WTC11 (cell line): ENCODE measurements at regions not wholly inside any gene's neighbourhood (a gene's known extent, or its start where the extent isn't known, plus 50 kb on each side); places are given as distances from the start of the nearest gene placed in this dataset.

Source experiments
- ATAC-seq: fragments of 200-7000 bp; cut with Tn5 transposase; 2 replicates; pipeline ENCODE4 v1.10.0; 2021; ENCODE audit warnings: mild to moderate bottlenecking, moderate library complexity
- CTCF ChIA-PET: fragments of 300-600 bp; sonication (Branson Sonifier 250); formaldehyde crosslinking; loops from one replicate; lab custom pipeline; 2021; ENCODE audit warnings: antibody characterized with exemption; lab: Charles Lee
- POLR2A ChIA-PET: fragments of 350-600 bp; sonication (Branson Sonifier 250); formaldehyde crosslinking; loops from one replicate; lab custom pipeline; 2021; ENCODE audit warnings: antibody characterized with exemption; lab: Charles Lee
- DNase-seq: peaks from one replicate; pipeline ENCODE4 v3.0.0; 2021; ENCODE audit warnings: low spot score
- H3K27ac Mint-ChIP-seq: 2 replicates; pipeline ENCODE4 v1.8.0; 2021; ENCODE audit warnings: mixed read lengths
- H3K27me3 Mint-ChIP-seq: 2 replicates; pipeline ENCODE4 v1.8.0; 2021; ENCODE audit warnings: low read depth, mild to moderate bottlenecking, moderate library complexity, mixed read lengths
- H3K36me3 Mint-ChIP-seq: 2 replicates; pipeline ENCODE4 v1.8.0; 2021; ENCODE audit warnings: mixed read lengths
- H3K4me1 Mint-ChIP-seq: 2 replicates; pipeline ENCODE4 v1.8.0; 2022; ENCODE audit warnings: mixed read lengths
- H3K4me3 Mint-ChIP-seq: 2 replicates; pipeline ENCODE4 v1.8.0; 2021; ENCODE audit warnings: mild to moderate bottlenecking, moderate library complexity, mixed read lengths
- H3K9me3 Mint-ChIP-seq: 2 replicates; pipeline ENCODE4 v1.8.0; 2021; ENCODE audit warnings: mixed read lengths
- CBFB ChIP-seq: sonication (generic); formaldehyde crosslinking; IDR thresholded peaks from 2 replicates; pipeline ENCODE4 v1.8.1; 2022; ENCODE audit warnings: mild to moderate bottlenecking, low read depth, missing genetic modification reagents
- FOXP1 ChIP-seq: sonication (generic); formaldehyde crosslinking; IDR thresholded peaks from 2 replicates; pipeline ENCODE4 v1.8.0; 2022; ENCODE audit warnings: missing genetic modification reagents, mild to moderate bottlenecking, moderate library complexity, borderline replicate concordance
- IRF1 ChIP-seq: sonication (generic); formaldehyde crosslinking; IDR thresholded peaks from 2 replicates; pipeline ENCODE4 v1.8.0; 2023; ENCODE audit warnings: missing genetic modification reagents
- JUN ChIP-seq: sonication (generic); formaldehyde crosslinking; IDR thresholded peaks from 2 replicates; pipeline ENCODE4 v1.8.0; 2023; ENCODE audit warnings: mild to moderate bottlenecking, missing genetic modification reagents
- NFATC4 ChIP-seq: fragments of 250-450 bp; sonication (Bioruptor Pico); IDR thresholded peaks from 2 replicates; pipeline ENCODE4 v1.9.0; 2021; ENCODE audit warnings: mild to moderate bottlenecking
- NR2C2 ChIP-seq: sonication (generic); formaldehyde crosslinking; IDR thresholded peaks from 2 replicates; pipeline ENCODE4 v1.8.0; 2022; ENCODE audit warnings: mild to moderate bottlenecking, missing genetic modification reagents
- NR3C1 ChIP-seq: sonication (generic); formaldehyde crosslinking; conservative IDR thresholded peaks from 2 replicates; pipeline ENCODE4 v1.8.1; 2023; ENCODE audit warnings: low read depth, mild to moderate bottlenecking, missing genetic modification reagents
- PRDM15 ChIP-seq: sonication (generic); formaldehyde crosslinking; IDR thresholded peaks from 2 replicates; pipeline ENCODE4 v1.8.0; 2022; ENCODE audit warnings: missing genetic modification reagents
- PREB ChIP-seq: sonication (generic); formaldehyde crosslinking; IDR thresholded peaks from 2 replicates; pipeline ENCODE4 v1.8.1; 2022; ENCODE audit warnings: mild to moderate bottlenecking, missing genetic modification reagents, moderate library complexity, borderline replicate concordance
- SMAD3 ChIP-seq: sonication (generic); formaldehyde crosslinking; IDR thresholded peaks from 2 replicates; pipeline ENCODE4 v1.8.0; 2022; ENCODE audit warnings: missing genetic modification reagents, mild to moderate bottlenecking, borderline replicate concordance
- TP53 ChIP-seq: sonication (generic); formaldehyde crosslinking; IDR thresholded peaks from 2 replicates; pipeline ENCODE4 v1.8.1; 2023; ENCODE audit warnings: mild to moderate bottlenecking, missing genetic modification reagents
- ZBTB43 ChIP-seq: sonication (generic); formaldehyde crosslinking; IDR thresholded peaks from 2 replicates; pipeline ENCODE4 v1.8.1; 2023; ENCODE audit warnings: mild to moderate bottlenecking, missing genetic modification reagents
- ZNF138 ChIP-seq: sonication (generic); formaldehyde crosslinking; conservative IDR thresholded peaks from 2 replicates; pipeline ENCODE4 v1.8.1; 2022; ENCODE audit warnings: mild to moderate bottlenecking, moderate library complexity, missing genetic modification reagents
- ZNF263 ChIP-seq: sonication (generic); formaldehyde crosslinking; IDR thresholded peaks from 2 replicates; pipeline ENCODE4 v1.8.1; 2022; ENCODE audit warnings: low read depth, mild to moderate bottlenecking, moderate library complexity, missing genetic modification reagents
- ZNF396 ChIP-seq: fragments of 250-450 bp; sonication (Bioruptor Pico); IDR thresholded peaks from 2 replicates; pipeline ENCODE4 v1.8.0; 2021; ENCODE audit warnings: mild to moderate bottlenecking, moderate library complexity, borderline replicate concordance
- ZNF425 ChIP-seq: fragments of 250-450 bp; sonication (Bioruptor Pico); conservative IDR thresholded peaks from 2 replicates; pipeline ENCODE4 v1.9.0; 2021; ENCODE audit warnings: mild to moderate bottlenecking
- ZNF671 ChIP-seq: fragments of 250-450 bp; sonication (Bioruptor Pico); IDR thresholded peaks from 2 replicates; pipeline ENCODE4 v1.8.0; 2021; ENCODE audit warnings: mild to moderate bottlenecking
- ZSCAN18 ChIP-seq: fragments of 250-450 bp; sonication (Bioruptor Pico); IDR thresholded peaks from 2 replicates; pipeline ENCODE4 v2.1.2; 2022; ENCODE audit warnings: mild to moderate bottlenecking, moderate library complexity

- TF ChIP-seq TP53 (no peak), ZNF138 (no peak), CBFB (CRISPR knock-in tag) (no peak), FOXP1 (no peak), PRDM15 (no peak), ZNF396 (CRISPR knock-in tag) (no peak), NR2C2 (CRISPR knock-in tag) (no peak)
These were observed 167.0 kb upstream of the TCERG1L start (continued) for GRCh38 chr10:131478377-131478989.

GRCh38 chr10:131480066-131480465, 168.5 kb upstream of the TCERG1L start:
- no peaks in the 10 kb centered on the region for H3K4me1 Mint-ChIP-seq
- DNase-seq: no peak
- no peak overlapping the region for H3K27ac Mint-ChIP-seq
- ChIA-PET CTCF (no interaction called here), POLR2A (no interaction called here)
- no peak for TF ChIP-seq ZNF263 (CRISPR knock-in tag)
- no peak for TF ChIP-seq NR3C1 (CRISPR knock-in tag)
- TF ChIP-seq JUN: no peak
- no peak for TF ChIP-seq NFATC4
- TF ChIP-seq ZNF671 (CRISPR knock-in tag): no peak
- TF ChIP-seq ZSCAN18 (CRISPR knock-in tag): no peak
- no peak for TF ChIP-seq ZNF425 (CRISPR knock-in tag)
- TF ChIP-seq SMAD3 (CRISPR knock-in tag): no peak
- peaks cover 67% of the 10 kb centered on the region for H3K9me3 Mint-ChIP-seq
- H3K36me3 Mint-ChIP-seq: peaks cover 64% of the 10 kb centered on the region
- peaks cover 7% of the 10 kb centered on the region for H3K27me3 Mint-ChIP-seq
- H3K4me3 Mint-ChIP-seq: no peak overlapping the region
- ATAC-seq: no peak

- Mint-ChIP-seq H3K4me1 (no peaks in the 10 kb centered on the region), H3K27ac (no peak overlapping the region), H3K9me3 (peaks cover 75% of the 10 kb centered on the region), H3K4me3 (no peak overlapping the region), H3K36me3 (peaks cover 62% of the 10 kb centered on the region), H3K27me3 (peaks cover 7% of the 10 kb centered on the region)
- no peak for DNase-seq
- POLR2A ChIA-PET: no interaction called here
- no peak for ATAC-seq
- CTCF ChIA-PET: no interaction called here
- TF ChIP-seq PREB (CRISPR knock-in tag) (no peak), TP53 (no peak), ZBTB43 (CRISPR knock-in tag) (no peak), ZSCAN18 (CRISPR knock-in tag) (no peak), IRF1 (CRISPR knock-in tag) (no peak)
These were observed 169.3 kb upstream of the TCERG1L start for GRCh38 chr10:131480861-131481260.
